ENCODE measurements at regions not wholly inside any gene's neighbourhood (a gene's known extent, or its start where the extent isn't known, plus 50 kb on each side); places are given as distances from the start of the nearest gene placed in this dataset.

GRCh38 chr2:156136566-156136965 is 196.0 kb downstream of the NR4A2 start:
- no peak overlapping the region for H3K27ac ChIP-seq (ENCODE audit: insufficient read depth, low read length)
- no peaks in the 10 kb centered on the region for H3K27me3 ChIP-seq (ENCODE audit: control insufficient read depth, insufficient read depth, low read length)
- no peaks in the 10 kb centered on the region for H3K36me3 ChIP-seq (ENCODE audit: control insufficient read depth, insufficient read depth, low read length)
- H3K4me3 ChIP-seq (replicated peaks in 1 of 4; ENCODE audit: control extremely low read depth in 1 of 4, insufficient read depth in 1 of 4, low read depth in 3 of 4, low read length in 4 of 4), result no peak overlapping the region
- no peak overlapping the region for H3K9ac ChIP-seq (ENCODE audit: insufficient read depth, low read length)
- no peaks in the 10 kb centered on the region for H3K79me2 ChIP-seq (ENCODE audit: control insufficient read depth, insufficient read depth, low read length)
- H3K9me3 ChIP-seq (ENCODE audit: control insufficient read depth, insufficient read depth, low read depth, low read length), result no peaks in the 10 kb centered on the region
- H3K4me2 ChIP-seq (ENCODE audit: extremely low read depth, insufficient read depth, low read length), result no peak overlapping the region
- DNase-seq (ENCODE audit: low read depth in 2 of 2), result no peak
- H3K4me1 ChIP-seq (ENCODE audit: control insufficient read depth, extremely low read depth, insufficient read depth, low read length), result no peaks in the 10 kb centered on the region
- H2AFZ ChIP-seq (ENCODE audit: low read length), result no peak overlapping the region
- no peak for TF ChIP-seq CTCF (conservative IDR thresholded peaks at IDR 0.05 in 1 of 2, IDR thresholded peaks at IDR 0.05 in 1 of 2; ENCODE audit: low read depth in 1 of 2, low read length in 2 of 2)
- H4K20me1 ChIP-seq (ENCODE audit: control insufficient read depth, extremely low read depth, insufficient read depth, low read length), result no peaks in the 10 kb centered on the region

GRCh38 chr2:156134887-156135286 is 197.6 kb downstream of the NR4A2 start:
- Histone ChIP-seq H3K4me1 (ENCODE audit: control insufficient read depth, extremely low read depth, insufficient read depth, low read length) (no peaks in the 10 kb centered on the region), H3K79me2 (ENCODE audit: control insufficient read depth, insufficient read depth, low read length) (no peaks in the 10 kb centered on the region), H3K27ac (ENCODE audit: insufficient read depth, low read length) (no peak overlapping the region), H3K9me3 (ENCODE audit: control insufficient read depth, insufficient read depth, low read depth, low read length) (no peaks in the 10 kb centered on the region), H3K4me2 (ENCODE audit: extremely low read depth, insufficient read depth, low read length) (no peak overlapping the region), H4K20me1 (ENCODE audit: control insufficient read depth, extremely low read depth, insufficient read depth, low read length) (no peaks in the 10 kb centered on the region), H3K36me3 (ENCODE audit: control insufficient read depth, insufficient read depth, low read length) (no peaks in the 10 kb centered on the region), H2AFZ (ENCODE audit: low read length) (no peak overlapping the region), H3K27me3 (ENCODE audit: control insufficient read depth, insufficient read depth, low read length) (no peaks in the 10 kb centered on the region), H3K4me3 (replicated peaks in 1 of 4; ENCODE audit: control extremely low read depth in 1 of 4, insufficient read depth in 1 of 4, low read depth in 3 of 4, low read length in 4 of 4) (no peak overlapping the region), H3K9ac (ENCODE audit: insufficient read depth, low read length) (no peak overlapping the region)
- no peak for TF ChIP-seq EZH2 (IDR thresholded peaks at IDR 0.05; ENCODE audit: low read length, missing control alignments)
- TF ChIP-seq CTCF (conservative IDR thresholded peaks at IDR 0.05 in 1 of 2, IDR thresholded peaks at IDR 0.05 in 1 of 2; ENCODE audit: low read depth in 1 of 2, low read length in 2 of 2), result no peak
- DNase-seq (ENCODE audit: low read depth in 2 of 2), result no peak

GRCh38 chr2:156132941-156133340 is 199.6 kb downstream of the NR4A2 start:
- Histone ChIP-seq H3K27ac (ENCODE audit: insufficient read depth, low read length) (no peak overlapping the region), H3K9ac (ENCODE audit: insufficient read depth, low read length) (no peak overlapping the region), H3K79me2 (ENCODE audit: control insufficient read depth, insufficient read depth, low read length) (no peaks in the 10 kb centered on the region), H4K20me1 (ENCODE audit: control insufficient read depth, extremely low read depth, insufficient read depth, low read length) (no peaks in the 10 kb centered on the region), H3K9me3 (ENCODE audit: control insufficient read depth, insufficient read depth, low read depth, low read length) (no peaks in the 10 kb centered on the region), H2AFZ (ENCODE audit: low read length) (no peak overlapping the region), H3K4me1 (ENCODE audit: control insufficient read depth, extremely low read depth, insufficient read depth, low read length) (no peaks in the 10 kb centered on the region), H3K36me3 (ENCODE audit: control insufficient read depth, insufficient read depth, low read length) (no peaks in the 10 kb centered on the region), H3K4me3 (replicated peaks in 1 of 4; ENCODE audit: control extremely low read depth in 1 of 4, insufficient read depth in 1 of 4, low read depth in 3 of 4, low read length in 4 of 4) (no peak overlapping the region), H3K4me2 (ENCODE audit: extremely low read depth, insufficient read depth, low read length) (no peak overlapping the region), H3K27me3 (ENCODE audit: control insufficient read depth, insufficient read depth, low read length) (no peaks in the 10 kb centered on the region)
- no peak for DNase-seq (ENCODE audit: low read depth in 2 of 2)
- TF ChIP-seq EZH2 (IDR thresholded peaks at IDR 0.05; ENCODE audit: low read length, missing control alignments) (no peak), CTCF (conservative IDR thresholded peaks at IDR 0.05 in 1 of 2, IDR thresholded peaks at IDR 0.05 in 1 of 2; ENCODE audit: low read depth in 1 of 2, low read length in 2 of 2) (no peak)

Measured in fibroblast of lung (primary cell).